HFF-Myc (cell line): ENCODE measurements at regions not wholly inside any gene's neighbourhood (a gene's known extent, or its start where the extent isn't known, plus 50 kb on each side); places are given as distances from the start of the nearest gene placed in this dataset.

ENCODE experiments used
- DNase-seq: peaks from one replicate; pipeline ENCODE4 v3.0.0-alpha.2; 2011; ENCODE audit warnings: low read depth; ENCODE audit errors: extremely low read depth
- H3K4me3 ChIP-seq: replicated peaks from 2 replicates; pipeline ENCODE4 v1.5.1; 2011; ENCODE audit warnings: low read depth, mild to moderate bottlenecking, control low read depth, low read length
- TF ChIP-seq, protein P1 (sequence below): IDR thresholded peaks from 2 replicates; pipeline ENCODE4 v1.5.1; 2012; ENCODE audit warnings: mild to moderate bottlenecking, low read depth, low read length, control low read depth; ENCODE audit errors: missing control alignments

DNA sequence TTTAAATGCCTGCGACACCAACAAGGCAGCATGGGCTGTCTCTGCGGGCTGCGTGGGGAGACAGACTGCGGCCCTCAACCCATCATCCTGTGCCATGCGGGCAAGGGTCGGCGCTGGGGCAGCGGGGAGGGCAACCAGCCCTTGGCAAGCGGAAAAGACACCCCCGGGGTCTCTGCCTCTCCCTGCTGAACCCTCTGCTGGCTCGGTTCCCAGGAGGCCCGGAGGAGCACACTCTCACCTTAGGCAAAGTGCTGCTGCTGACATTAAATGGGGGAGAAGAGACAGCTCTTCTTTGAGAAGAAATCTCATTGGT, 129.6 kb upstream of the PPP1R26 start:
- TF ChIP-seq, protein P1, sequence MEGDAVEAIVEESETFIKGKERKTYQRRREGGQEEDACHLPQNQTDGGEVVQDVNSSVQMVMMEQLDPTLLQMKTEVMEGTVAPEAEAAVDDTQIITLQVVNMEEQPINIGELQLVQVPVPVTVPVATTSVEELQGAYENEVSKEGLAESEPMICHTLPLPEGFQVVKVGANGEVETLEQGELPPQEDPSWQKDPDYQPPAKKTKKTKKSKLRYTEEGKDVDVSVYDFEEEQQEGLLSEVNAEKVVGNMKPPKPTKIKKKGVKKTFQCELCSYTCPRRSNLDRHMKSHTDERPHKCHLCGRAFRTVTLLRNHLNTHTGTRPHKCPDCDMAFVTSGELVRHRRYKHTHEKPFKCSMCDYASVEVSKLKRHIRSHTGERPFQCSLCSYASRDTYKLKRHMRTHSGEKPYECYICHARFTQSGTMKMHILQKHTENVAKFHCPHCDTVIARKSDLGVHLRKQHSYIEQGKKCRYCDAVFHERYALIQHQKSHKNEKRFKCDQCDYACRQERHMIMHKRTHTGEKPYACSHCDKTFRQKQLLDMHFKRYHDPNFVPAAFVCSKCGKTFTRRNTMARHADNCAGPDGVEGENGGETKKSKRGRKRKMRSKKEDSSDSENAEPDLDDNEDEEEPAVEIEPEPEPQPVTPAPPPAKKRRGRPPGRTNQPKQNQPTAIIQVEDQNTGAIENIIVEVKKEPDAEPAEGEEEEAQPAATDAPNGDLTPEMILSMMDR: no peak
- no peak overlapping the region for H3K4me3 ChIP-seq
- DNase-seq: no peak

DNA sequence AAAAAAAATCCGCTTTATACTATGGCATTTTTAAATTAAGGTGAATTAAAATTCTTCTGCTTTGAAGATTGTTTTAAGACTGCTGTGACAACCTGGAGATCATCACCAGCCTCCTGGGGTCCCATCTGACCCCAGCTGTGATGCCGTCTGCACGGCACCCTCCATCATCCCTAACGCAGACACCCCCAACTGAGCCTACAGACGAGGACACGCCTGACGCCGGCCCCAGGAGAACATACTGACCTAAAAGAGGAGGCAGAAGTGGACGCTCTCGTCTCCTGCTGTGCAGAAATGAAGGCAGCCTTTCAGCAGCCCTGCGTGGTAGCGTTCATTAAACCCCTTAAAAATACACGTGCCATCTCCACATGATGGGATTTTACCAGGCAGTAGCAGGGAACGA, 125.6 kb upstream of the PPP1R26 start:
- TF ChIP-seq, protein P1: no peak
- DNase-seq: no peak
- no peak overlapping the region for H3K4me3 ChIP-seq

DNA sequence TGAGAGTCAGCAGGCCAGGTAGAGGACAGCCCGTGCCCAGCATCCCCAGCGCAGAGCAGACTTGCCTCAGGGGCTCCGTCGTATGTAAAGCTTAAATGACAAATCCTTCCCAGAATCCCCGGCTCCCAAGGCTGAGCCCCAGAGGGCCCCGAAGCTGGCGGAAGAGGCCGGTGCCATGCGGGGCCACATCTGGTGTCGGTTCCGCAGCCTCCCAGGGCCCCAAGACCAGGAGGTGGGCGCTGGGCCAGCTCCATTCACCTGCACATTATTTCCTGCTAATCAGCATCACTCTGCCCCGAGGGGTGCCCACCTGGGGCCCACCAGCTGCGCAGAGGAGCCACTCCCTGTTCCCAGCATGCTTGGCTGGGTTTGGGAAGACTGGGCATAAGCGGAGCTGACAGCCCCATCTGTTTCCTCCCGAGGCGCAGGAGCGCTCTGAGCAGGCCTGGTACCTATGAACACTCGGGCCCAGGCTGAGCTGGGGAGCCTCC, 124.0 kb upstream of the PPP1R26 start:
- TF ChIP-seq, protein P1: no peak
- DNase-seq: no peak
- no peak overlapping the region for H3K4me3 ChIP-seq

DNA sequence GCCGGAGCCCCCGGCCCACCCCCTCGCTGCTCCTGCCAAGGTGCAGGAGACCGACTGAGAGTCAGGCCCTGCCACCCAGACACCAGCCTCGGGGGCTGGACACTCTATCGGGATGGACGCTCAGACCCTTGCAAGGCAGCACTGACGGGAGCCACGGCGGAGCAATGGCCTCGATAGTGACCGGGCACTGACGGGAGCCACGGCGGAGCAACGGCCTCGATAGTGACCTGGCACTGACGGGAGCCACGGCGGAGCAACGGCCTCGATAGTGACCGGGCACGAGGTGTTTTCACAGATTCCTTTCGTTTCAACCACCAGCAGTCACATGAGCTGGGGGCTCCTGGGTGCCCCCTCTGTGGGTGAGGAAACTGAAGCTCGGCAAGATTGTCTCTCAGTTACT, 123.6 kb upstream of the PPP1R26 start:
- TF ChIP-seq, protein P1: no peak
- H3K4me3 ChIP-seq: no peak overlapping the region
- no peak for DNase-seq

DNA sequence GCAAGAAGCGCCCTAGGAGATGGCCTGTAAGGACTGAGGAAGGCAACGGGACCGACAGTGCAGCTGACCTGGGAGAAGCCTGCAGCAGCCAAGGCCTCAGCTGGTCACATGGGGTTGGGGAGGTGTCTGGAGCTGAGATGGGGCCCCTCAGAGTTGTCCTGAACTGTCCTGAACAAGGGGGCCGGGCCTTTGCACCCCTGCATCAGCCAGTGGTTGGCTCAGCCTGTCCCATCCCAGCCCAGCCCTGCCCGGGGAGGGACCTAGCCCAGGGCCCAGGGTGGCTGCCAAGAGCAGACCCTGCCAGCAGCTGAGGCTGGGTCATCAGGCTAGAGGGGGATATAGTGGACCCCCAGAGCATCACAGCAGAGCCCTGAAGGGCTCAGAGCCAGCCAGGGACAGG, 122.8 kb upstream of the PPP1R26 start:
- no peak for DNase-seq
- TF ChIP-seq, protein P1: no peak
- H3K4me3 ChIP-seq: no peak overlapping the region

DNA sequence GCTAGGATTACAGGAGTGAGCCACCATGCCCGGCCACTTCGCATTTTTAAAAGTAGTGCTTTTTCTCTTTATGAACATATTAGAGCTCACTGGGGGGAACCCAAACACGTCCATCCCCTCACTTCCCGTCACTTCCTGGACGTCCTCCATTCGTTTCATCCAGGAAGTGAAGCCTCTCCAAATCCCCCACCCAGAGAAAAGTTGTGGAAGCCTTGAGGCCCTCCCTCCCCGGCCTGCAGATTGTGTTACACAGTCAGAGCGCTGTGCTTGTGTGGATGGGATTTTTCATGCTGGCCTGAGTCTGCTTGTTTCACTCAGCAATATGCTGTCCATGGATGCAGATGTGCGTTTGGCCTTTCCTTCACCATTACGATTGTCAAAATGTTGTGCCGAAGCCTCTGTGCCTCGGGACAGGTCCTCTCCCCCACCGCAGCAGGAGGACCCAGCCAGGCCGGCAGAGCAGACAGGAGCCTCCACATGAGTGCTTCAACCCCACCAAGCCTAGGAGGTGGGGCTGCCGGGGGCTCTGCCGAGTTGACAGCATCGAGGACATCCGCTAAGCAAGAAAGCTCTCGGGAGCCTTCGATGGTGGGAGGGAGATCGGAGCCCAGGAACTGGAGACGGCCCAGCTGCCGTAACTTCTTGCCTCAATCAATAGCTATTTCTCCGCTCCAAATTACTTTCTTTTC, 121.6 kb upstream of the PPP1R26 start:
- no peak overlapping the region for H3K4me3 ChIP-seq
- DNase-seq: no peak
- TF ChIP-seq, protein P1: no peak

DNA sequence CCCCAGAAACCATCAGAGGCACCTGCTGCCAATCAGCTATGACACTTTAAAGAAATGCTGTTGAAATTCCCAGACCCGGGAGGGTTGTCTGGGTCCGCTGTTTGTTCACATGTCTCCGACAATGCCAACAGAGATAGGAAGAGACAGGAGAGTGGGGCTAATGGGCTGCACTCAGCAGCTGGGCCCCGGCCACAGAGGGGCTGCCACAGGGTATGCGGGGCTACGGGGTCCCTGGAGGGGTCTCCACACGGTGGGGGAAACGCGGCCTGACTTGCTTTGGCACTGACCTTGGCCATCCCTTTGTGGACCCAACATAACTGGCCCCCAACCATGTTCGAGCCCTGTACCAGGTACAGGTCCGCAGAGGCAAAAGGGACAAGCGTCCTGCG, 121.0 kb upstream of the PPP1R26 start:
- TF ChIP-seq, protein P1: no peak
- H3K4me3 ChIP-seq: no peak overlapping the region
- DNase-seq: no peak
